Esophagus muscularis mucosa (tissue), 2 donors: ENCODE measurements at regions not wholly inside any gene's neighbourhood (a gene's known extent, or its start where the extent isn't known, plus 50 kb on each side); places are given as distances from the start of the nearest gene placed in this dataset.

Source experiments
- POLR2A ChIP-seq: fragments of 450-650 bp; IDR thresholded peaks from one replicate; pipeline ENCODE4 v1.6.1; 2017; ENCODE audit warnings: antibody characterized with exemption, moderate library complexity, mild to moderate bottlenecking, low read depth
- POLR2AphosphoS5 ChIP-seq, 2 donors: sonication (generic); formaldehyde crosslinking; IDR thresholded peaks; one replicate each; pipeline ENCODE4 v1.6.1; 2017; ENCODE audit warnings: antibody characterized with exemption in 2 of 2

DNA sequence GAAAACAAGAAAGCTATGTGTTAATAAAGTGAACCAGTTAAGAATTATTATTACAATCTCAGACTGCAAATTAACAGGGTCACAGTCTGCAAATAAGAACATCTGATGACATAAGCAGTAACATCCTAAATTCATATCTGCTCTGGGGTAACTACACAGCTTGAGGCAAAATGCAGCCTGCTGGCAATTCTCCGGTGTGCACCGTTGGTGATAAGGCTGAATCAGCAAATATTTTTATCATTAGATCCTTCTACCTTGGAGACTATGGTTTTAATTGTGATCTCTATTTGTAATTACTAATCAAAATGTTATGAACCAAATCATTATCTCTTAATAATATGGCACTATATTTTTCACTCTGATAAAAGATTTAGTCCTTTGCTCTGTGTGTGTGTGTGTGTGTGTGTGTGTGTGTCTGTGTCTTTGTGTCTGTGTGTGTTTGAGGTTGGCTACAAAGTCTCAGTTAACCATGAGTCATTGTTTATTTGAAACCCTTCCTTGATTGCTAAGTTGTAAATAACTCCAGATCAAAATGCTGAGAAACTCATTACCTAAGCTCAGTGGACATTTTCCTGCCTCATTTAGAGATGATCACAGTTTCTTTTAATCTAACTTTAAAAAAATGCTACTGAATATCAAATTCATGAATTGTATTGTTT lies 442.6 kb downstream of the GXYLT1 start:
- TF ChIP-seq POLR2A (no peak), POLR2AphosphoS5 (IDR thresholded peaks at IDR 0.05) (no peak)
